GM12873 (cell line): ENCODE measurements at regions not wholly inside any gene's neighbourhood (a gene's known extent, or its start where the extent isn't known, plus 50 kb on each side); places are given as distances from the start of the nearest gene placed in this dataset.

Experiments used
- CTCF ChIP-seq: IDR thresholded peaks from 2 replicates; pipeline ENCODE4 v1.5.1; 2012; ENCODE audit warnings: low read depth, mild to moderate bottlenecking, moderate library complexity, low read length, control low read depth; ENCODE audit not compliant: insufficient read depth; ENCODE audit errors: missing control alignments

DNA sequence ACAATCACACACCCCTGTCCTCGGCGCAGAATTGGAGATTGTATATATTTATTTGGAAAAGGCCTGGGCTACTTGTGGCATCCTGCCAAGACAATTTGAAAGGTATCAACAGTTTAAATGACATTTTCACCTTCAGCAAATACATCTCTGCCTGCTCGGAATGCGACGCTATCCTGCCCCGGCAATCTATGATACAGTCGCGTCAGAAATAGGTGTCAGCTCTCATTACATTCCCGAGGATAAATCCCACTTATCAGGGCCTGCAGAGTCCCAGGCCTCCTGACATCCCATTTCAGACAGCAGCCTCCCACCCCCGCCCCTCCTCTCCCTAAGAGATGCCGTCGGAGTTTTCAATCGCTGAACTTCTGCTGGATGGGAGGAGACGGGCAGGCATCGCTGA, 114.7 kb downstream of the BRD1 start:
- no peak for TF ChIP-seq CTCF

GRCh38 chr22:49712195-49712791, 115.4 kb downstream of the BRD1 start:
- TF ChIP-seq CTCF: no peak

DNA sequence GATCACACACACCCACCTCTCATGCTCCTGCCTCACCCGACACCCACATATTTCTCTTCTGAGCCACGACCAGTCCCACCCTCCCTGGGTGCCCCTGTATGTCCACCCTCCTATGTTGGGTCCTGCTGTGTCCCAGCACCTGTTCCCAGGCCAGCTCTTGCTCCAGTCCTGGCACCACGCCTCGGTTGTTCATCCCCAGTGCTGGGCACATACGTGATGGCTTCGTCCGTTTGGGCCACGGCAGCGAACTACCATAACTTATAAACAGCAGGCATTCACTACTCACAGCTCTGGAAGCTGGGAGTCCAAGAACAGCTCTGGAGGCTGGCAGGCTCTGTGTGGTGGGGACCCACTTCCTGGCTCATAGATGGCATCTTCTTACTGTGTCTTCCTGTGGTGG, 116.9 kb downstream of the BRD1 start:
- TF ChIP-seq CTCF: no peak

- no peak for TF ChIP-seq CTCF
Measured at GRCh38 chr22:49709464-49709863, 118.2 kb downstream of the BRD1 start.

- no peak for TF ChIP-seq CTCF
Measured at GRCh38 chr22:49705972-49706352, 121.7 kb downstream of the BRD1 start.

- no peak for TF ChIP-seq CTCF
Measured at GRCh38 chr22:49705216-49705971, 122.3 kb downstream of the BRD1 start.

DNA sequence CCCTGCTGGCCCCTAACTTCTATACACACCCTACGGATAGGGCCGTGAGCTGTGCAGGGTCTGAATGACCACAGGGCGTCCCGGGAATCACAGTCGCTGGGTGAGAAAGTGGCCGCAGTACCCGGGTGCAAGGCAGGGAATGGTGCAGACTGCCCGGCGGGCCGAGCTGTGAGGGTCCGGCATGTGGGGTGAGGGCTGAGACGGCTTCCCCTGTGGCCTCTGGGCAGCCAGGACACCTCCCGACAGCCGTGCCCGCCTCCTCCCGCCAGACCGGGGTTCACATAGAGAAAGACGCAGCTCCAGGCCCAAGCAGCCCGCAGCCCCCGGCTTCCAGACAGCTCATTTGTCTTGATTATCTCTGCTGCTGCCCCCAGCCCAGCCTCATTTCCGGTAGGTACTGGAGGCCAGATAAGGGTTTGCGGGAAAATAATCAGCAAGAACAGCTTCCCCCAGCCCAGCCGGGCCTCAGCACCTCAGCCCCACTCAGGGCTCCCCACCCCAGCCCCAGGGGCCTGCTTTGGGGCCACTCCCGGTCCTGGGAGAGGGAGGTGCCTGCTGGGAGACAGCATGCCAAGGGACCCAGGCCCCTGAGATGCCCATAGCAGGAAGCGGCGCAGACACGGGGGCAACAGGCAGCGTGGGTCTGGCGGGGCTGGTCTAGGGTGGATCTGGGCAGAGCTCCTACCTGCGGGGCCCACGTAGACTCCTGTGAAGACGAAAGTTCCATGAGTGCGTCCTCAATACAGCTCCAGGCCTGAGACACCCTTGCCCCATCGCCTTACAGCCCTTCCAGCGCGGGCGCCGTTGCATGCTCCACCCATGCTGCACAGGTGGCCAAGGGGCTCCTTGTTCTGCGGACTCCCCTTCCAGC, 123.1 kb downstream of the BRD1 start:
- no peak for TF ChIP-seq CTCF
